GM20000 (cell line): ENCODE measurements at regions not wholly inside any gene's neighbourhood (a gene's known extent, or its start where the extent isn't known, plus 50 kb on each side); places are given as distances from the start of the nearest gene placed in this dataset.
"Not testable (repeated sequence)": the region's sequence is repeated elsewhere in the genome, so short reads cannot be mapped to it uniquely, and the experiment has no call there.

Source experiments
- DNase-seq: peaks from one replicate; pipeline ENCODE4 v3.0.0; 2012; ENCODE audit warnings: low spot score
- TF ChIP-seq, protein P1 (sequence below): IDR thresholded peaks from 2 replicates; pipeline ENCODE4 v1.5.1; 2012; ENCODE audit warnings: mild to moderate bottlenecking, control low read depth; ENCODE audit errors: extremely low read depth, missing control alignments

DNA sequence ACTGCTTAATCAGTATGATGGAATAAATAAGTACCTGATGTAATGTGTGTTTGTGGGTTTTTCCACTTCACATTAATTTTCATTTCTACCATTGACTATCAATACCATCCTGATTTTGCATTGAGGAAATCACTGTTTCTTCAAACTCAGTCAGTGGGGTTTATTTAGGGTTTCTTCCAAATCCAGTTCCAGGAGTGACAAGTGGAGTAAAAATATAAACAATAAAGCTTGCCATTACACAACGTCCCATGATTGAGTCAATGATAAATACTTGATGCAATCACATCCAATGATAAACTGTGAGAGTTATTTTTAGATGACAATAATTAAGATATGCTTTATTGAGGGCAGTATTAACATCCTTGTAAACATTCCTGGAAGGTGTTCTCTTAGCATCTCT, 1037.4 kb upstream of the GJE1 start:
- DNase-seq: no peak
- TF ChIP-seq, protein P1, sequence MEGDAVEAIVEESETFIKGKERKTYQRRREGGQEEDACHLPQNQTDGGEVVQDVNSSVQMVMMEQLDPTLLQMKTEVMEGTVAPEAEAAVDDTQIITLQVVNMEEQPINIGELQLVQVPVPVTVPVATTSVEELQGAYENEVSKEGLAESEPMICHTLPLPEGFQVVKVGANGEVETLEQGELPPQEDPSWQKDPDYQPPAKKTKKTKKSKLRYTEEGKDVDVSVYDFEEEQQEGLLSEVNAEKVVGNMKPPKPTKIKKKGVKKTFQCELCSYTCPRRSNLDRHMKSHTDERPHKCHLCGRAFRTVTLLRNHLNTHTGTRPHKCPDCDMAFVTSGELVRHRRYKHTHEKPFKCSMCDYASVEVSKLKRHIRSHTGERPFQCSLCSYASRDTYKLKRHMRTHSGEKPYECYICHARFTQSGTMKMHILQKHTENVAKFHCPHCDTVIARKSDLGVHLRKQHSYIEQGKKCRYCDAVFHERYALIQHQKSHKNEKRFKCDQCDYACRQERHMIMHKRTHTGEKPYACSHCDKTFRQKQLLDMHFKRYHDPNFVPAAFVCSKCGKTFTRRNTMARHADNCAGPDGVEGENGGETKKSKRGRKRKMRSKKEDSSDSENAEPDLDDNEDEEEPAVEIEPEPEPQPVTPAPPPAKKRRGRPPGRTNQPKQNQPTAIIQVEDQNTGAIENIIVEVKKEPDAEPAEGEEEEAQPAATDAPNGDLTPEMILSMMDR: no peak

GRCh38 chr6:141088171-141088570, 1044.6 kb upstream of the GJE1 start:
- TF ChIP-seq, protein P1: no peak
- no peak for DNase-seq

DNA sequence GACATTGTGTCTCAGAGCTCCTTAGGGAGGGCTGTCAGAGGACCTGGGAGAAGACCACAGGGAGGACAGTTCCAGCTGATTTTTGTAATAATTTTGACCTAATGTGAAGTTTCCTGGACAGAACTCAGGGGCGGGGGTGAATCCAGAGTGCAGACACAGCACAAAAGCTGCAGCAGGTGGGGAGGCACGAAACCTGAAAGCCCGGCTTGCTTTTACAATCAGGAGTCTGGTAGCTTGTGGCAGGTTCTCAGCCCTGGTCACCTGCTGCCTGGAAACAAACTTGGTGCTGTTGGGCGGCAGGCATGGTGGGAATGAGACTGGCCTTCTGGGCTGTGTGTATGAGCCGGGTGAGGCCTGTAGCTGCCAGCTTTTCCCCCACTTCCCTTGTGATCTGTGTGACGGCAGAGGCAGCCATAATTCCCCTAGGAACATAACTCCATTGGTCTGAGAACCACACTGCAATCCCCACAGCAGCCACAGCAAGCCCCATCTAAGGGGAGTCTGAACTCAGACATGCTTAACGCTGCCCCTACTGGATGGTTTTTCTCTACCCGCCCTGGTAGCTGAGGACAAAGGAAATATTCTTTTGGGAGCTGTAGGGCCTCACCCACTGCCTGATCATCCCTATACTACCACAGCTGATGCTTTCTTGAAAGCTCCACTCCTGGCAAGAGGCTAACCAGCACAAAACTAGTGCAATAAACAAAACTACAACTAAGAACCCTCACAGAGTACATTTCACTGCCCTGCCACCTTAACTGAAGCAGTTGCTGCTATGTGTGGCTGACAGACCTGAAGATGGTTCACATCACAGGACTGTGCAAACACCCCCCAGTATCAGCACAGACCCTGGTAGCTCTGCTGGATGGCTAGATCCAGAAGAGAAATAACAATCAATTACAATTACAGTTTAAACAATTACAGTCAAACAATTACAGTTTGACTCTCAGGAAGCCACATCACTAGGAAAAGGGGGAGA, 1055.1 kb upstream of the GJE1 start:
- TF ChIP-seq, protein P1: no peak
- peak; percentile 3 for DNase-seq

DNA sequence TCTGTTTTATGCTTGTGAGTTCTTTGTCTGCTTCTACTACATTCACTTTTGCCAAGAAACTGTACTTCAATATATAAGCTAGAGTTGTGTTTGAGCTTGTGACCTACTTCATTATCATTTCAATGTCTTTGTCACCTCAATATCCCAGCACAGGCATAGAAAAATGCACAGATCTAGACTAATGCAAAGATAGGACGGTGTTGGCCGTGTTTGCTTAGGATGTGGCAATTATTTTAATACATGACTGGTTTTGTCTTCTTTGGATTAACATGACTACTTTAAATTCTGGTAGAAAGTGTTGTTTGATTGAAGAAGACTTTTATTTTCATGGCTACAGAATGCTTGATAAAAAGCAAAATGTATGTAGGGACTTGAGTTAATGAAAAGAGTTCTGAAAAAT, 1075.0 kb upstream of the GJE1 start:
- no peak for DNase-seq
- TF ChIP-seq, protein P1: no peak

DNA sequence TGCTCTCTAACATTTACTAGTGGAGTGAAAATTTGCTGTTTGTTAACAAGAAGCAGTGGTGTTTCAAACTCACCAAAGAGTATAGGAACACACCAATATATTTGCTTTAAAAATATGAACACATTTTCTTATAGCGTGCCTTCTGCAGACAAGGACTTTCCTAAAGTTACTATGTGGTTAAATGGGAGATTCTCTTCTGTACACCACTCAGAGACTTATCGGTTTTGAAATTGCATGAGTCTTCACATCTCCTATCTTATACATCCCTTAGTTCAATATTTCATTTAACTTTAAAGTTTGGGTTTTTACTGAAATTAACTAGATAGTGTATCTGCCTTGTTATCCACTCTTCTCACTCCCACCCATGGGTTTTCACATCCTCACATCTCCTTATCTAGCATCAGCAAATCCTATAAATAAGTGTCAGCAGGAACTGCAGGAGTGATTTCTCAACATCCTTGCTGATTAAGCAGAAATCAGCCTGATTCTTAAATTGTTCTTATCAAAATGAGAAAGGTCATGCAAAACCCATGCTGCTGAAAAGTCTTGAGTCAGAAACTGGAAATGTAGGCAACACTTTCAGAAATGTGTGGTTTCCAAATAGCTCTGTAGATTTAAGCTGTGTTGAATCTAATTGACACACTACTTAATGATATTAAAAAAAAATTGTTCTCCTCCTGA, 1075.6 kb upstream of the GJE1 start:
- TF ChIP-seq, protein P1: no peak
- DNase-seq: no peak

GRCh38 chr6:141050471-141050870, 1082.3 kb upstream of the GJE1 start:
- TF ChIP-seq, protein P1: no peak
- DNase-seq: no peak

DNA sequence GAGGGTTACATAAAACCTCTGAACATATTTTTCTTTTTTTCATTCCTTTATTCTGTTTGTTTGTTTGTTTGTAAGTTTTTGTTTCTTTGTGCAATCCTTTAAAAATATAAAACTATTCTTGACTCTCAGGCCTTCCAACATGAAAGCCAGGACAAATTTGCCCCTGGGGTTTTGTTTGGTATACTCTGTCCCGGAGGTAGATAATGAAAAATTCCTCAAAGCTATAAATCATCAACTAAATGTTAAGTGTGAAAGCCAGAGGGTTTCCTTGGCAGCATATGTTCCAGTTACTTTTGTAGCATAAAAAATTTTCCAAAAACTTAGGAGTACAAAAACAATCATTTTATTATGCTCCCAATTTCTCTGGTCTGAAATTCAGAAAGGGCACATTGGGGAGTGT, 1084.3 kb upstream of the GJE1 start:
- DNase-seq: no peak
- TF ChIP-seq, protein P1: no peak

- not testable (repeated sequence) for DNase-seq
Measured at GRCh38 chr6:141046496-141046895, 1086.2 kb upstream of the GJE1 start.
